ENCODE measurements at regions not wholly inside any gene's neighbourhood (a gene's known extent, or its start where the extent isn't known, plus 50 kb on each side); places are given as distances from the start of the nearest gene placed in this dataset.

GRCh38 chr2:195151711-195152110, 505.3 kb upstream of the SLC39A10 start:
- no peak for TF ChIP-seq CTCF (IDR thresholded peaks at IDR 0.05; ENCODE audit: low read depth, low read length)
- no peak for TF ChIP-seq EZH2phosphoT487 (IDR thresholded peaks at IDR 0.05; ENCODE audit: low read depth)
